ELR (cell line): ENCODE measurements at regions not wholly inside any gene's neighbourhood (a gene's known extent, or its start where the extent isn't known, plus 50 kb on each side); places are given as distances from the start of the nearest gene placed in this dataset.

ENCODE experiments used
- DNase-seq: peaks from one replicate; pipeline ENCODE4 v3.0.0-alpha.2; 2015; ENCODE audit warnings: low read depth

GRCh38 chr11:128365044-128365443 lies 222.3 kb downstream of the ETS1 start:
- DNase-seq = peak; percentile 69

- DNase-seq = peak; percentile 39
Measured at GRCh38 chr11:128361451-128362020, 225.8 kb downstream of the ETS1 start.

- peak; percentile 38 for DNase-seq
Measured at GRCh38 chr11:128359515-128359914, 227.8 kb downstream of the ETS1 start.

GRCh38 chr11:128357073-128357472 lies 230.3 kb downstream of the ETS1 start:
- DNase-seq = no peak

- DNase-seq = no peak
Measured at GRCh38 chr11:128355558-128355957, 231.8 kb downstream of the ETS1 start.

GRCh38 chr11:128354476-128354875 lies 232.9 kb downstream of the ETS1 start:
- DNase-seq = no peak

GRCh38 chr11:128351168-128351567 lies 236.2 kb downstream of the ETS1 start:
- DNase-seq = no peak

GRCh38 chr11:128349650-128350299 lies 237.6 kb downstream of the ETS1 start:
- no peak for DNase-seq

- peak; percentile 44 for DNase-seq
Measured at GRCh38 chr11:128346804-128347203, 240.6 kb downstream of the ETS1 start.

GRCh38 chr11:128345316-128345715 lies 242.0 kb downstream of the ETS1 start:
- DNase-seq = no peak

- no peak for DNase-seq
Measured at GRCh38 chr11:128343870-128344269, 243.5 kb downstream of the ETS1 start.

- DNase-seq = no peak
Measured at GRCh38 chr11:128343135-128343514, 244.2 kb downstream of the ETS1 start.

GRCh38 chr11:128342511-128343134 lies 244.7 kb downstream of the ETS1 start:
- DNase-seq = peak; percentile 29

GRCh38 chr11:128341280-128342248 lies 245.8 kb downstream of the ETS1 start:
- no peak for DNase-seq

- DNase-seq = no peak
Measured at GRCh38 chr11:128339792-128340191, 247.6 kb downstream of the ETS1 start.

GRCh38 chr11:128338811-128339210 lies 248.5 kb downstream of the ETS1 start:
- DNase-seq = no peak

- peak; percentile 91 for DNase-seq
Measured at GRCh38 chr11:128336203-128336602, 251.2 kb downstream of the ETS1 start.

GRCh38 chr11:128335729-128336128 lies 251.6 kb downstream of the ETS1 start:
- no peak for DNase-seq

- no peak for DNase-seq
Measured at GRCh38 chr11:128334311-128335044, 252.9 kb downstream of the ETS1 start.

GRCh38 chr11:128331317-128331716 lies 256.0 kb downstream of the ETS1 start:
- DNase-seq = no peak

GRCh38 chr11:128330203-128330602 lies 257.2 kb downstream of the ETS1 start:
- no peak for DNase-seq
